Karpas-422 (cell line): ENCODE measurements at regions not wholly inside any gene's neighbourhood (a gene's known extent, or its start where the extent isn't known, plus 50 kb on each side); places are given as distances from the start of the nearest gene placed in this dataset.
A peak's percentile ranks its signal among the peaks of the same experiment; 100 is the strongest.

Source experiments
- DNase-seq: peaks from one replicate; pipeline ENCODE4 v3.0.0-alpha.2; 2015
- H2AFZ ChIP-seq: fragments of 200-600 bp; sonication (generic); 2 replicates; pipeline ENCODE4 v1.6.1; 2014; ENCODE audit warnings: antibody characterized with exemption, low read length, mixed read lengths
- H3K27ac ChIP-seq: fragments of 200-600 bp; sonication (generic); 2 replicates; pipeline ENCODE4 v1.5.1; 2014; ENCODE audit warnings: mild to moderate bottlenecking, low read length, moderate library complexity
- H3K27me3 ChIP-seq: fragments of 200-600 bp; sonication (generic); 2 replicates; pipeline ENCODE4 v1.6.1; 2014; ENCODE audit warnings: low read length, mixed read lengths
- H3K36me3 ChIP-seq: fragments of 200-600 bp; sonication (generic); 2 replicates; pipeline ENCODE4 v1.6.1; 2014; ENCODE audit warnings: low read length, mixed read lengths; ENCODE audit not compliant: insufficient read depth
- H3K4me1 ChIP-seq: fragments of 200-600 bp; sonication (generic); 2 replicates; pipeline ENCODE4 v1.6.1; 2014; ENCODE audit warnings: mild to moderate bottlenecking, low read length, mixed read lengths
- H3K4me2 ChIP-seq: fragments of 200-600 bp; sonication (generic); 2 replicates; pipeline ENCODE4 v1.6.1; 2014; ENCODE audit warnings: low read length, low read depth, mild to moderate bottlenecking; ENCODE audit not compliant: poor library complexity, severe bottlenecking
- H3K4me3 ChIP-seq: fragments of 200-600 bp; sonication (generic); 2 replicates; pipeline ENCODE4 v1.5.1; 2014; ENCODE audit warnings: mild to moderate bottlenecking, antibody characterized with exemption, low read length, mixed read lengths
- H3K79me2 ChIP-seq: fragments of 200-600 bp; sonication (generic); 2 replicates; pipeline ENCODE4 v1.6.1; 2014; ENCODE audit warnings: mild to moderate bottlenecking, low read length, mixed read lengths
- H3K9ac ChIP-seq: fragments of 200-600 bp; sonication (generic); 2 replicates; pipeline ENCODE4 v1.6.0; 2014; ENCODE audit warnings: low read length
- H3K9me2 ChIP-seq: fragments of 200-600 bp; sonication (generic), shearing (Covaris generic); replicated peaks from 2 replicates; pipeline ENCODE4 v1.6.0; 2014; ENCODE audit warnings: mild to moderate bottlenecking, low read length, moderate library complexity; ENCODE audit not compliant: insufficient read depth
- H3K9me3 ChIP-seq: fragments of 300-700, 200-600 bp; sonication (generic); 2 replicates; pipeline ENCODE4 v1.6.1; 2014; ENCODE audit warnings: low read length, mixed read lengths
- H4K20me1 ChIP-seq: fragments of 200-600 bp; sonication (generic); 2 replicates; pipeline ENCODE4 v1.6.1; 2014; ENCODE audit warnings: mild to moderate bottlenecking, antibody characterized with exemption, low read length, low read depth; ENCODE audit not compliant: insufficient read depth

DNA sequence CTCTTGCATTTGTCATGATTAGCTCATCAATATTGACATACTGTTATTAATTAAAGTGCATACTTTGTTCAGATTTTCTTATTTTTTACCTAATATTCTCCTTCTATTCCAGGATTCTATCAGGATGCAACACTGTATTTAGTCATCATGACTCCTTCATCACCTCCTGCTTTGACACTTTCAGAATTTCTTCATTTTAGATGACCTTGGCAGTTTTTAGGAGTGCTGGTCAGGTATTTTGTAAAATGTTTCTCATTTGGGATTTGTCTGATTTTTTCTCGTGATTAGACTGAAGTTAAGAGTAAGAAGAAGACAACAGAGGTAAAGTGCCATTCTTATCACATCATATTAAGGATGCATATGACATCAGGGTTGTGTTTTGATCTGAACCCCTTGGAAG, 167.0 kb upstream of the FOXG1 start:
- Histone ChIP-seq H4K20me1 (no peaks in the 10 kb centered on the region), H3K36me3 (no peaks in the 10 kb centered on the region), H3K27me3 (no peaks in the 10 kb centered on the region), H3K4me1 (no peaks in the 10 kb centered on the region), H3K9me2 (no peaks in the 10 kb centered on the region), H2AFZ (no peak overlapping the region), H3K79me2 (no peaks in the 10 kb centered on the region), H3K4me2 (no peak overlapping the region), H3K9ac (no peak overlapping the region), H3K27ac (no peak overlapping the region), H3K9me3 (peaks cover 53% of the 10 kb centered on the region), H3K4me3 (no peak overlapping the region)
- DNase-seq: no peak

DNA sequence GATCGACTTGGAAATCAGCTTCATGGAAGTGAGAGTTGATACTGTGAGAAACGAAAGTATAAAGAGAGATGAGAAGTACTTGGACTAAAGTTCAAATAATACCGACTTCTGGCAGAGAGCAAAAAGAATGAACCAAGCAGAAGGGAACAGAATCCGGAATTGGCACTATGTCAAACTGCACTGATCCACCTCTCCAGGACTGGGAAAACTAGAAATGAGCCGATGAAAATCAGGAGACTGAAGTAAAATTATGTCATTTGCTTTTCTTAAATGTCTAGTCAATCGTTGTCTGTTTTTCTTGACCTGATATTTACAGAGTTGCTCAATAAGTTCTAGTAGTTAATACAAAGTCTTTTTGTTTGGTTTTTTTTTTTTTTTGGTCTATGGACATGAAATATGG, 163.0 kb upstream of the FOXG1 start:
- DNase-seq: no peak
- Histone ChIP-seq H3K4me2 (no peak overlapping the region), H3K27ac (no peak overlapping the region), H3K9me3 (peaks cover 24% of the 10 kb centered on the region), H3K79me2 (no peaks in the 10 kb centered on the region), H3K4me1 (no peaks in the 10 kb centered on the region), H3K36me3 (no peaks in the 10 kb centered on the region), H4K20me1 (no peaks in the 10 kb centered on the region), H2AFZ (no peak overlapping the region), H3K4me3 (no peak overlapping the region), H3K27me3 (no peaks in the 10 kb centered on the region), H3K9me2 (no peaks in the 10 kb centered on the region), H3K9ac (no peak overlapping the region)

DNA sequence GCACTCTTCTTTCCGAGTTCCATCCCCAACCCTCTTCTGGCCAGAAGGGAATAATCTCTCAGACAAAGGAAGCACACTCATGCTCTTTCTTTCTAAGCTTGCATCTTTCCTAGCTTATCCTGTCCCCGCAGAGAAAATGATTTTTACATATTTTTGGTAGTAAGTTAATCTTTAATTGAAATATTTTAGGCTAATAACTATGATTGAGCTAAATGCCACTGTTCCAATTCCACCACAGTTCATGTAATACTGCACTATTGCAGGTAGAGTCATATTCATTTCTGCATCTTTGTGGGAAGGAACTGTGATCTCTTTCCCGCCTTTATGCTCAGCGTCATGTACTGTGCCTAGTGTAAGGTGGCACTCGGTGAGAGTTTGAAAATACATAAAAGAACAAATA, 158.9 kb upstream of the FOXG1 start:
- Histone ChIP-seq H3K36me3 (no peaks in the 10 kb centered on the region), H3K9me3 (peaks cover 1% of the 10 kb centered on the region; the same call in 1 of the 2 replicates), H3K27me3 (no peaks in the 10 kb centered on the region), H3K4me1 (no peaks in the 10 kb centered on the region), H2AFZ (no peak overlapping the region), H3K79me2 (no peaks in the 10 kb centered on the region), H3K4me2 (no peak overlapping the region), H3K4me3 (no peak overlapping the region), H4K20me1 (no peaks in the 10 kb centered on the region), H3K9me2 (no peaks in the 10 kb centered on the region), H3K9ac (no peak overlapping the region), H3K27ac (no peak overlapping the region)
- no peak for DNase-seq

DNA sequence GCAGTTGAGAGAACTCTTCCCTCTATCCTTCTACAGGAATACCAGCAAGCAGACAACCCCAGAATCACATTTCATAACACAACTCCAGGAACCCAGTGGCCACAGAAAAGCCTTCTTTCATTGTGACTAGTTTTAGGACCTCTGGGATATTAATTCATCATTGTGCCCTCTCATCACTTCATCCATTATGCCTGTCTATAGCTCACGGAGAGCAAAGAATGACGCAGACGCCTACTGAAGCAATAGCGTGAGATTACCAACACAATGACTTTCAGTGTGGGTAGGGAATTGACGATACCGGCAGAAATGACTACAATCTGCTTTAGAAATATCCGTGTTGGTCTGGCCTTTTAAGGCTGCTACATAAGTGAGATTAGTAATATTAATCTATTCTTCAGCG, 158.1 kb upstream of the FOXG1 start:
- no peak overlapping the region for H2AFZ ChIP-seq
- H4K20me1 ChIP-seq: no peaks in the 10 kb centered on the region
- H3K27me3 ChIP-seq: no peaks in the 10 kb centered on the region
- H3K9me3 ChIP-seq: no peaks in the 10 kb centered on the region
- H3K36me3 ChIP-seq: no peaks in the 10 kb centered on the region
- no peak overlapping the region for H3K27ac ChIP-seq
- H3K9me2 ChIP-seq: no peaks in the 10 kb centered on the region
- H3K4me2 ChIP-seq: no peak overlapping the region
- H3K9ac ChIP-seq: no peak overlapping the region
- no peak for DNase-seq
- H3K4me3 ChIP-seq: no peak overlapping the region
- H3K4me1 ChIP-seq: no peaks in the 10 kb centered on the region
- no peaks in the 10 kb centered on the region for H3K79me2 ChIP-seq

DNA sequence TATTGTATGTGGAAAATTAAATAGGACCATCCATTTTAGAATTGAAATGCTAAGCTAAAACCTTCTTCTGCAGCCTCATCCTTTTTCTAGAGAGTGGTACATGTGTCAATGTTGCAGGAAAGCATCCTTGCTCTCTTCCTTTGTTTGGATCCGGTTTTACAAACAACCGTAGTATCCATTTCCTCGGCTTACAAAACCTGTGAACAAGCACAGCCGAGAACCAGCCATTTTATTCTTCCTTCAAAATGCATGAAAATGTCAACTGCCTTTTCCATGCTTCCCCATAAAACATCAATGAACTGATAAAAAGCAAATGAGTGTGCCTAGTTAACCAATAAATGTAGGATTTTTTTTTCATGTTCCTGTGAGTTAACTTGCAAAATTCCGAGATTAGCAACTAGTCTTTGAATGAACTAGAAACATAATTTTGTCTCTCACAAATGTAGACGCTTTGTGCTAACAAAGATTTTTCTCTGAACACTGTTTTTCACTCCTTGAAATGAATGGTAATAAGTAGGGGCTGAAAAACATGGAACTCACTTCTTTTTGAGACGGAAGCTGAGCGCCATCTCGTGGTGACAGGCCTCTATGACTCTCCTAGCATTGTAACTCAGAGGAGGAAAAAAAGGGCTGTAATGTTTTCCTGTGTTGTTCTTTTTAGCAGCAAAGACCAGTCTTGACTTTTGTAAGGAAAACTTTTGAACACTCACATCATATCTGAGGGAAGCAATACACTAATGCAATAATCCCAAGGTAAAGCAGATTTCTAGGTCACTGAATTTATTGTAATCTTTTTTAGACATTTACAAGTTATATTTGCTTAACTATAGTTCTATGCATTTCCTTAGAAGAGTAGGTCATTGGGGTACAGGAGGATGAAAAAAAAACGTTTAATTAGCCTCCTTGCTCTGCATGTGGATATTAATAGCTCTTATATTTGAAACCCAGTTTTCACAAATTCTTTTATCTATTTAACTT, 157.4 kb upstream of the FOXG1 start:
- Histone ChIP-seq H3K4me1 (no peaks in the 10 kb centered on the region), H3K9me3 (no peaks in the 10 kb centered on the region), H3K4me2 (no peak overlapping the region), H3K27ac (no peak overlapping the region), H4K20me1 (no peaks in the 10 kb centered on the region), H3K36me3 (no peaks in the 10 kb centered on the region), H3K79me2 (no peaks in the 10 kb centered on the region), H3K9ac (no peak overlapping the region), H3K9me2 (no peaks in the 10 kb centered on the region), H3K27me3 (no peaks in the 10 kb centered on the region), H3K4me3 (no peak overlapping the region), H2AFZ (no peak overlapping the region)
- peak; percentile 89 for DNase-seq

DNA sequence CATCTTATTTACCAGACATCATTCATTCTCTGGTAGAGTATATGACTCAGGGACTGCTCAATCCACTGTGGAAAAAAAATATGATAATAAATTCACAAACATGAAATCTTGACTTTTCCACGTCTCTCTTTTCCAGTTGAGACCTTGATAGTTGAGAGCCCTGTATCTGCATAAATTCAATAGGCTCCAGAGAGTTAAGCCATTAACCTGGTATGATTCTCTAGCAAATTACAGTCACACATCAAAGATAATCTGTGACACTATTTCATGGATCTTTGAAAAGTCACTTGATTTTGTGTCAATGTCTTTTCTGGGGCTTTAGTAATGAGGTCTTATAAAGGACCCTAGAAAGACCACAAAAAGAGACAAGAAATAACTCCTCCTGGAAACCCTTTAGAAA, 154.2 kb upstream of the FOXG1 start:
- H3K9ac ChIP-seq: no peak overlapping the region
- H3K4me2 ChIP-seq: no peak overlapping the region
- no peak overlapping the region for H3K4me3 ChIP-seq
- no peak for DNase-seq
- H3K79me2 ChIP-seq: no peaks in the 10 kb centered on the region
- H3K36me3 ChIP-seq: no peaks in the 10 kb centered on the region
- no peaks in the 10 kb centered on the region for H3K9me2 ChIP-seq
- H3K4me1 ChIP-seq: no peaks in the 10 kb centered on the region
- H3K27ac ChIP-seq: no peak overlapping the region
- H3K27me3 ChIP-seq: no peaks in the 10 kb centered on the region
- no peak overlapping the region for H2AFZ ChIP-seq
- peaks cover 13% of the 10 kb centered on the region for H3K9me3 ChIP-seq
- H4K20me1 ChIP-seq: no peaks in the 10 kb centered on the region

DNA sequence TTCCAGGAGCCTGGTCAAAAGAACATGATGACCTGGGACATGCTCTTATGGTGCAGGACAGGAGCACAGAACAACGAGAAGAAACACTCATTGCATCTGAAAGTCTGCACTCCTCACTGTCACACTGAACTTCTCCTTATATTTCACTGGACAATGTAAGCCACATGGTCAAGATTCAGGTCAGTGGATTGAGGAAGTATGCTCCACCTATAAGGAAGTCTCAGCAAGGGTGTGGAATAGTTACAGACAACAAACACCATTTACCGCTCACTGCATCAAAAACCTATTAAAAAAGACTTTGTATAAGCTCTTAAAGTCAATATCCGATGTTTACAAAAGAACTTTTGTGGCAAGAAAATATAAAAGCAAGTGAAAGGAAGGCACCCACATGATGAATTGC, 153.1 kb upstream of the FOXG1 start:
- no peak overlapping the region for H3K4me3 ChIP-seq
- H2AFZ ChIP-seq: no peak overlapping the region
- H3K9me3 ChIP-seq: peaks cover 16% of the 10 kb centered on the region
- no peaks in the 10 kb centered on the region for H3K79me2 ChIP-seq
- no peak overlapping the region for H3K27ac ChIP-seq
- DNase-seq: no peak
- H3K4me2 ChIP-seq: no peak overlapping the region
- H3K9ac ChIP-seq: no peak overlapping the region
- no peaks in the 10 kb centered on the region for H3K9me2 ChIP-seq
- H3K4me1 ChIP-seq: no peaks in the 10 kb centered on the region
- no peaks in the 10 kb centered on the region for H3K27me3 ChIP-seq
- H3K36me3 ChIP-seq: no peaks in the 10 kb centered on the region
- H4K20me1 ChIP-seq: no peaks in the 10 kb centered on the region

DNA sequence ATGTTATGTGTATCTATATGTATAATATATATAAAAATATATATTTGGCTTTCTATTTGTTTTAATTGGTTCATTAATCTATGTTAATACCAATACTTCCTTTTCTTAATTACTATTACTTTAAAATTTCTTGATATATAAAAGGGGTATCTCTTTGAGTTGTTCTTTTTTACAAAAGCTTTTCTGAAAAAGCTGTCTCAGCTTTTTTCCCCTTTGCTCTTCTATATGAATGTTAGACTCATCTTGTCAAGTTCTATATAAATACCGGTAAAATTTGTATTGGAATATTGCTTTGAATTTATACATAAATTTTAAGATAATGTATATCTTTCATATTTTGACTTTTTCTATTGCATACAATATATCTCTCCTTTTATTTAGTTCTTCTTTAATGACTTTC, 139.8 kb upstream of the FOXG1 start:
- H3K79me2 ChIP-seq: no peaks in the 10 kb centered on the region
- H3K4me1 ChIP-seq: no peaks in the 10 kb centered on the region
- no peak overlapping the region for H3K27ac ChIP-seq
- no peak for DNase-seq
- H3K27me3 ChIP-seq: no peaks in the 10 kb centered on the region
- H3K9me2 ChIP-seq: no peaks in the 10 kb centered on the region
- no peaks in the 10 kb centered on the region for H3K36me3 ChIP-seq
- no peak overlapping the region for H3K9ac ChIP-seq
- H3K4me2 ChIP-seq: no peak overlapping the region
- H3K4me3 ChIP-seq: no peak overlapping the region
- H2AFZ ChIP-seq: no peak overlapping the region
- no peaks in the 10 kb centered on the region for H4K20me1 ChIP-seq
- H3K9me3 ChIP-seq: peaks cover 62% of the 10 kb centered on the region
